ENCODE measurements at regions not wholly inside any gene's neighbourhood (a gene's known extent, or its start where the extent isn't known, plus 50 kb on each side); places are given as distances from the start of the nearest gene placed in this dataset.

- Mint-ChIP-seq H3K4me3 (no peak overlapping the region), H3K27me3 (no peaks in the 10 kb centered on the region), H3K9me3 (peaks cover 10% of the 10 kb centered on the region), H3K27ac (no peak overlapping the region), H3K4me1 (no peaks in the 10 kb centered on the region), H3K36me3 (ENCODE audit: low read depth) (no peaks in the 10 kb centered on the region)
- TF ChIP-seq, protein P1, sequence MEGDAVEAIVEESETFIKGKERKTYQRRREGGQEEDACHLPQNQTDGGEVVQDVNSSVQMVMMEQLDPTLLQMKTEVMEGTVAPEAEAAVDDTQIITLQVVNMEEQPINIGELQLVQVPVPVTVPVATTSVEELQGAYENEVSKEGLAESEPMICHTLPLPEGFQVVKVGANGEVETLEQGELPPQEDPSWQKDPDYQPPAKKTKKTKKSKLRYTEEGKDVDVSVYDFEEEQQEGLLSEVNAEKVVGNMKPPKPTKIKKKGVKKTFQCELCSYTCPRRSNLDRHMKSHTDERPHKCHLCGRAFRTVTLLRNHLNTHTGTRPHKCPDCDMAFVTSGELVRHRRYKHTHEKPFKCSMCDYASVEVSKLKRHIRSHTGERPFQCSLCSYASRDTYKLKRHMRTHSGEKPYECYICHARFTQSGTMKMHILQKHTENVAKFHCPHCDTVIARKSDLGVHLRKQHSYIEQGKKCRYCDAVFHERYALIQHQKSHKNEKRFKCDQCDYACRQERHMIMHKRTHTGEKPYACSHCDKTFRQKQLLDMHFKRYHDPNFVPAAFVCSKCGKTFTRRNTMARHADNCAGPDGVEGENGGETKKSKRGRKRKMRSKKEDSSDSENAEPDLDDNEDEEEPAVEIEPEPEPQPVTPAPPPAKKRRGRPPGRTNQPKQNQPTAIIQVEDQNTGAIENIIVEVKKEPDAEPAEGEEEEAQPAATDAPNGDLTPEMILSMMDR (IDR thresholded peaks at IDR 0.05): no peak
- ATAC-seq (ENCODE audit: low read depth): no peak
- no peak for DNase-seq
- ChIA-PET CTCF (interaction anchor here (1.4 kb wide), 1 partner anchor 11 kb away, joined by 3 read pairs; no protein-coding TSS in a partner anchor), POLR2A (no interaction called here)
- intact Hi-C loops (cut with micrococcal nuclease): no loop called here
These were observed 648.3 kb upstream of the SPRY2 start for GRCh38 chr13:80989241-80989640.

DNA sequence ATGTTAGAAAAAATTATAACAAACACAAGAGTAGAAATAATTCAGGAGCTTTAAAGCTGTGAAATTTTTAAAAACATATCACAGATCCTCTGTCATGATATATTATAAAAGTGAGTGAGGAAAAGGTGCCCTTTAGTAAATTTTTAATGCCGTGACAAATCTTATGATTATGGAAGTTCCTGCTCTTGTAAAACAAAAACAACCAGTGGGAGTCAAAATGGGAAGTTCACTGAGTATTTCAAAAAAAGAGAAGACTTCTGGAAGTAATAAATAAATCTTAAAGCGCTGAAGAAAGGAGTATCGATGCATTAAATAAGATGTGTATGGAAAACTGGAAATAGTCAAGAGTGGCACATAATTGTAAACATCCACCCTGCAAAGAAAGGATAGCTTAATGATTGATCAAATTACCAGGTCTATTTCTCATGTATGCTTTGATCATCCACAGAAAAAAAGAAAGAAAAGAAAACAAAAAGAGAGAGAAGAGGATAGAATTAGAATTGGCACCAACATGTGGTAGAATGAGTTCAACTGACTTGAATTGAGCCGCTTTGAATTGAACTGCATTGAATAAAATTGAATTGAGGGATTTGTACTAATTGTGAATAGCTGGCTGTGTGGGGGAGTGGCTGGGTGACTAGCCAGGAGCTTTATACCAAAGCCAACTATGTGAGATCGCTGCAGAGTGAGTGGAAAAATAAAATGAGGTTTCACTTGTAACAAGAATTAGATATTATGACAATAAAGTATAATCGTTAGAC, 647.6 kb upstream of the SPRY2 start:
- H3K4me3 Mint-ChIP-seq: no peak overlapping the region
- intact Hi-C loops (cut with micrococcal nuclease): no loop called here
- H3K27ac Mint-ChIP-seq: no peak overlapping the region
- DNase-seq: no peak
- TF ChIP-seq, protein P1 (IDR thresholded peaks at IDR 0.05): no peak
- peaks cover 10% of the 10 kb centered on the region for H3K9me3 Mint-ChIP-seq
- ChIA-PET POLR2A (no interaction called here), CTCF (interaction anchor here (1.4 kb wide), 1 partner anchor 10 kb away, joined by 3 read pairs; no protein-coding TSS in a partner anchor)
- no peaks in the 10 kb centered on the region for H3K4me1 Mint-ChIP-seq
- H3K36me3 Mint-ChIP-seq (ENCODE audit: low read depth): no peaks in the 10 kb centered on the region
- H3K27me3 Mint-ChIP-seq: no peaks in the 10 kb centered on the region
- ATAC-seq (ENCODE audit: low read depth): no peak

DNA sequence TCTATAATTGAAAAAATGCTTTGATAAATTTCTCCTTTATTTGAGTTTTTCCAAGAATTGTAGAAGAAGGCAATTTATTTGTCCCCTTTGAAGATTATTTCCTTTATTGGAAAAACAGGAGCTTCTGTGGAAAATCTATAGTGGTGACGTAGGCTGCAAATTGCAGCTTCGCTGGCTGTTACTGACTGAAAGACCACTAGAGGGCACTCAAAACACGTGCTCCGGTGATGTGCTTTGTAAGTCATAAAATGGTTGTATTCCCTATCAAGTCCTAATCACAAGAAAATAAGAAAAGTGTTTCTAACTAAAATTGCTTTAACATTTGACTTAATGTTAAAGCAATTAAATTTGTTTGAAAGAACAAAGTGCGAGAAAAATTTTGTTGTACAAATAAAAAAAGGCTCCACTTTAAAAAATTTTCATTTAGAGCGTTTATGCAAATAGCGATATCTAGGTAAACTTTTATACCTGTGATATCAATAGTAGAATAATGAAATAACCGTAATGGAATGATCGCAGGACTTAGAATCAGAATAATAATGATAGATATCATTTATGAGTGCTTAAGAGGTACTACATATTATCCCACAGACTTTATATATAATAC, 638.2 kb upstream of the SPRY2 start:
- ATAC-seq (ENCODE audit: low read depth) (no peak), DNase-seq (no peak)
- H3K27ac Mint-ChIP-seq: no peak overlapping the region
- no peak overlapping the region for H3K4me3 Mint-ChIP-seq
- TF ChIP-seq, protein P1 (IDR thresholded peaks at IDR 0.05): no peak
- no peaks in the 10 kb centered on the region for H3K4me1 Mint-ChIP-seq
- intact Hi-C loops (cut with micrococcal nuclease): loop anchor here (1.0 to 5.0 kb wide), 3 partner anchors 38 to 1353 kb away; partner anchors contain the start of gene SPRY2
- POLR2A ChIA-PET: no interaction called here
- H3K27me3 Mint-ChIP-seq: no peaks in the 10 kb centered on the region
- no peaks in the 10 kb centered on the region for H3K36me3 Mint-ChIP-seq (ENCODE audit: low read depth)
- CTCF ChIA-PET: interaction anchor here (0.6 to 0.9 kb wide), 5 partner anchors 10 to 39 kb away, joined by 3 to 4 read pairs (median 3); no protein-coding TSS in a partner anchor
- H3K9me3 Mint-ChIP-seq: no peaks in the 10 kb centered on the region

- no peak overlapping the region for H3K27ac Mint-ChIP-seq
These were observed 636.2 kb upstream of the SPRY2 start for GRCh38 chr13:80977168-80977567.

GRCh38 chr13:80975903-80976302, 635.0 kb upstream of the SPRY2 start:
- DNase-seq: no peak
- no peaks in the 10 kb centered on the region for H3K36me3 Mint-ChIP-seq (ENCODE audit: low read depth)
- CTCF ChIA-PET: no interaction called here
- H3K27ac Mint-ChIP-seq: no peak overlapping the region
- H3K9me3 Mint-ChIP-seq: no peaks in the 10 kb centered on the region
- H3K27me3 Mint-ChIP-seq: no peaks in the 10 kb centered on the region
- TF ChIP-seq, protein P1 (IDR thresholded peaks at IDR 0.05): no peak
- no peaks in the 10 kb centered on the region for H3K4me1 Mint-ChIP-seq
- no peak overlapping the region for H3K4me3 Mint-ChIP-seq
- POLR2A ChIA-PET: no interaction called here
- intact Hi-C loops (cut with micrococcal nuclease): loop anchor here (5.0 kb wide), 2 partner anchors 634 to 1356 kb away; partner anchors contain the start of gene SPRY2
- ATAC-seq (ENCODE audit: low read depth): no peak

More at GRCh38 chr13:80977168-80977567, 636.2 kb upstream of the SPRY2 start:
- intact Hi-C loops (cut with micrococcal nuclease): loop anchor here (5.0 kb wide), 2 partner anchors 635 to 1355 kb away; partner anchors contain the start of gene SPRY2
- no peaks in the 10 kb centered on the region for H3K27me3 Mint-ChIP-seq
- CTCF ChIA-PET: no interaction called here
- POLR2A ChIA-PET: no interaction called here
- no peak overlapping the region for H3K4me3 Mint-ChIP-seq
- no peaks in the 10 kb centered on the region for H3K4me1 Mint-ChIP-seq
- no peaks in the 10 kb centered on the region for H3K36me3 Mint-ChIP-seq (ENCODE audit: low read depth)
- DNase-seq (no peak), ATAC-seq (ENCODE audit: low read depth) (no peak)
- TF ChIP-seq, protein P1 (IDR thresholded peaks at IDR 0.05): no peak
- no peaks in the 10 kb centered on the region for H3K9me3 Mint-ChIP-seq
